ENCODE measurements at regions not wholly inside any gene's neighbourhood (a gene's known extent, or its start where the extent isn't known, plus 50 kb on each side); places are given as distances from the start of the nearest gene placed in this dataset.
"Not testable (repeated sequence)": the region's sequence is repeated elsewhere in the genome, so short reads cannot be mapped to it uniquely, and the experiment has no call there.

DNA sequence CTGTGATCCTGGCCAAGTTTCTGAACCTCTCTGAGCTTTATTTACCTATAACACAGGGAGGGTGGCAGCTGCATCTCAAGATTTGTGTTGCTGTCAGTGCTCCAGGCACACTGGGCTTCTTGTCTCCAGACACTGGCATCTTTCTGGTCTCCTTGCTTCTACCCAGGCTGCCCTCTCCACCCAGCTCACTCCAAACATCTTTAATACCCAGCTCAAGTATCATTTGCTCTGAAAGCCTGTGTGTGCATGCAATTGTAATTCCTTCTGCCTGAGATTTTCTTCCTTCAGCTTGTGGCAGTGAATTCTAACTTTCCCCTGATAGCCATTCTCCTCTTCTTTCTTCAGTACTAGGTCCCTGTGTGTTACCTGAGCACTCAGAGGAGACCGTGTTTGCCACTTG lies 50.7 kb upstream of the USP7 start:
- Histone ChIP-seq H3K36me3 (ENCODE audit: control insufficient read depth, insufficient read depth, low read length) (no peaks in the 10 kb centered on the region), H3K79me2 (no peaks in the 10 kb centered on the region), H3K4me1 (no peaks in the 10 kb centered on the region), H3K4me3 (ENCODE audit: low read depth, low read length) (no peak overlapping the region), H2AFZ (no peak overlapping the region), H3K4me2 (ENCODE audit: low read length) (no peak overlapping the region), H3K27me3 (ENCODE audit: control insufficient read depth, insufficient read depth, low read length) (no peaks in the 10 kb centered on the region), H3K9ac (no peak overlapping the region), H3K9me3 (ENCODE audit: control insufficient read depth, low read length) (no peaks in the 10 kb centered on the region), H3K27ac (no peak overlapping the region)
- TF ChIP-seq, protein P1, sequence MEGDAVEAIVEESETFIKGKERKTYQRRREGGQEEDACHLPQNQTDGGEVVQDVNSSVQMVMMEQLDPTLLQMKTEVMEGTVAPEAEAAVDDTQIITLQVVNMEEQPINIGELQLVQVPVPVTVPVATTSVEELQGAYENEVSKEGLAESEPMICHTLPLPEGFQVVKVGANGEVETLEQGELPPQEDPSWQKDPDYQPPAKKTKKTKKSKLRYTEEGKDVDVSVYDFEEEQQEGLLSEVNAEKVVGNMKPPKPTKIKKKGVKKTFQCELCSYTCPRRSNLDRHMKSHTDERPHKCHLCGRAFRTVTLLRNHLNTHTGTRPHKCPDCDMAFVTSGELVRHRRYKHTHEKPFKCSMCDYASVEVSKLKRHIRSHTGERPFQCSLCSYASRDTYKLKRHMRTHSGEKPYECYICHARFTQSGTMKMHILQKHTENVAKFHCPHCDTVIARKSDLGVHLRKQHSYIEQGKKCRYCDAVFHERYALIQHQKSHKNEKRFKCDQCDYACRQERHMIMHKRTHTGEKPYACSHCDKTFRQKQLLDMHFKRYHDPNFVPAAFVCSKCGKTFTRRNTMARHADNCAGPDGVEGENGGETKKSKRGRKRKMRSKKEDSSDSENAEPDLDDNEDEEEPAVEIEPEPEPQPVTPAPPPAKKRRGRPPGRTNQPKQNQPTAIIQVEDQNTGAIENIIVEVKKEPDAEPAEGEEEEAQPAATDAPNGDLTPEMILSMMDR (IDR thresholded peaks at IDR 0.05) = no peak

DNA sequence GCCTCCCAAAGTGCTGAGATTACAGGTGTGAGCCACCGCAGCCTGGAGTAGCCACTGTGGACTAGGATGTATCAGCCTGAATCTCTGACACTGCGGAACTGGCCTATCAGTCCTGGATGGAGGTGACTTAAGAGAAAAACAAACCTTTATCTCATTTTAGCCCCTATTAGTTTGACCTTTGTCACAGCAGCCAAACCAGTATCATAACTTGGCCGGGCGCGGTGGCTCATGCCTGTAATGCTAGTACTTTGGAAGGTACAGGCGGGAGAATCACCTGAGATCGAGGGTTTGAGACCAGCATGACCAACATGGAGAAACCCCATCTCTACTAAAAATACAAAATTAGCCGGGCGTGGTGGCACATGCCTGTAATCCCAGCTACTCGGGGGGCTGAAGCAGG lies 51.8 kb upstream of the USP7 start:
- Histone ChIP-seq H3K4me1 (no peaks in the 10 kb centered on the region), H3K4me2 (ENCODE audit: low read length) (no peak overlapping the region), H2AFZ (no peak overlapping the region), H3K79me2 (no peaks in the 10 kb centered on the region), H3K36me3 (ENCODE audit: control insufficient read depth, insufficient read depth, low read length) (no peaks in the 10 kb centered on the region), H3K9ac (no peak overlapping the region), H3K4me3 (ENCODE audit: low read depth, low read length) (no peak overlapping the region), H3K27me3 (ENCODE audit: control insufficient read depth, insufficient read depth, low read length) (no peaks in the 10 kb centered on the region), H3K27ac (no peak overlapping the region), H3K9me3 (ENCODE audit: control insufficient read depth, low read length) (no peaks in the 10 kb centered on the region)
- TF ChIP-seq, protein P1 (IDR thresholded peaks at IDR 0.05) = no peak

DNA sequence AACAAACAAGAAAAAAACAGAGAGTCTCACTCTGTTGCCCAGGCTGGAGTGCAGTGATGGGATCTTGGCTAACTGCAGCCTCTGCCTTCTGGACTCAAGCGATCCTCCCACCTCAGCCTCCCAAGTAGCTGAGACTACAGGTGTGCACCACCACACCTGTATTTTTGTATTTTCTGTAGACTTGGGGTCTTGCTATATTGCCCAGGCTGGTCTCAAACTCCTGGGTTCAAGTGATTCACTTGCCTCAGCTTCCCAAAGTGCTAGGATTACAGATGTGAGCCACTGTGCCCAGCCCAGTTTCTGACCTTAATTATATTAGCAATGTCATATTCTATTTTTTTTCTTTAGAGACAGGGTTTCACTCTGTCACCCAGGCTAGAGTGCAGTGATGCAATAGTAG lies 52.3 kb upstream of the USP7 start:
- H3K4me2 ChIP-seq (ENCODE audit: low read length); H3K79me2 ChIP-seq; H3K4me3 ChIP-seq (ENCODE audit: low read depth, low read length); H3K9ac ChIP-seq; H2AFZ ChIP-seq; H3K9me3 ChIP-seq (ENCODE audit: control insufficient read depth, low read length); H3K27ac ChIP-seq; H3K36me3 ChIP-seq (ENCODE audit: control insufficient read depth, insufficient read depth, low read length); H3K4me1 ChIP-seq; H3K27me3 ChIP-seq (ENCODE audit: control insufficient read depth, insufficient read depth, low read length): not testable (repeated sequence)

DNA sequence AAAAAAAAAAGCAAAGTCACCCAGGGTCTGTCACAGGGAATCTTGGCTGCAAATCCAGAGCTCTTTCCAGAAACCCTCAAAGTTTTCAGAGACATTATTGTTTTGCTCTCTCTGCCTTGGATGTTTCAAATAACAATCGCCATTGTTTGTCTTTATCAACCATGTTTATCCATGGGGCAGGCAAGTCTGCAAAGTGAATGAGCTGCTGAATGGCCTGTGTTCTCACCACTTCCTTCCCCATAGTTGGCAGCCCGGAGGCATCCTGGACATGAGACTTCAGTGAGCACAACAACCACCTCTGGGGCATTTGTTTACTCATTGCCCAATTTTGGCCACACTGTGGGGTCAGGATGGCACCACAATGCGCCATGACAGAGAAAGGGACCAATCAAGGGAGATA lies 53.1 kb upstream of the USP7 start:
- no peak overlapping the region for H3K4me3 ChIP-seq (ENCODE audit: low read depth, low read length)
- H3K27me3 ChIP-seq (ENCODE audit: control insufficient read depth, insufficient read depth, low read length) = no peaks in the 10 kb centered on the region
- no peaks in the 10 kb centered on the region for H3K9me3 ChIP-seq (ENCODE audit: control insufficient read depth, low read length)
- no peaks in the 10 kb centered on the region for H3K36me3 ChIP-seq (ENCODE audit: control insufficient read depth, insufficient read depth, low read length)
- H3K4me1 ChIP-seq = no peaks in the 10 kb centered on the region
- no peak overlapping the region for H3K4me2 ChIP-seq (ENCODE audit: low read length)
- TF ChIP-seq, protein P1 (IDR thresholded peaks at IDR 0.05) = no peak
- H3K79me2 ChIP-seq = no peaks in the 10 kb centered on the region
- H2AFZ ChIP-seq = no peak overlapping the region
- H3K27ac ChIP-seq = no peak overlapping the region
- no peak overlapping the region for H3K9ac ChIP-seq

DNA sequence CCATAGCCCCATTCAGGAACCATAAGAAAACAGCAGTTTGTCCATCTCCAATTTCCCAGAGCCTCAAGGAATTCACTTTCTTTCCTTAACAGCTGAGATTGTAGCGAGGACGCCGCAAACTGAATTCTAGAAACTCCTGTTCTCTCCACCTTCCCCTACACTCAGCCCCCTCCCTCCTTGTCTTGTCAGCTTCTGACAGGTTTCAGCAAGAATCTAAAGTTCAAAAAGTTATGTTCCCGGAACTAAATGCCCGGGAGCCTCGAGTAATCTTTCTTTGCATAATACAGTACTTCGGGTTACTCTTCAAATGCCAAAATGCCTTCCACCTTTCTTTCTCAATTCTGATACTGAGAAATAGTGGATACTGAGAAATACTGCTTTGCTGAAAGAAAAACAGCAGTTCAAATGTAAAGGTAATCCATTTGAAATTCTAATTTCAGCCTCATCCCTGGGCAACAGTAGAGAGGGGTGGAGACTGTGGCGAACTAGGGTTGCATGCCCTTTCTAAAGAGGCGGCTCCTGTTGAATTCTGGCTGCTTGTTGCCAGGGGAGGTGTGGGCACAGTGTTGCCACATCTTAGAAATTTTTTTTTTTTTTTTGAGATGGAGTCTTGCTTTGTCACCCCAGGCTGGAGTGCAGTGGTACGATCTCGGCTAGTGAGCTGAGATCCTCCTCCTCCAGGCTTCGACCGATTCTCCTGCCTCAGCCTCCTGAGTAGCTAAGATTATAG lies 63.5 kb upstream of the USP7 start:
- no peaks in the 10 kb centered on the region for H3K27me3 ChIP-seq (ENCODE audit: control insufficient read depth, insufficient read depth, low read length)
- TF ChIP-seq, protein P1 (IDR thresholded peaks at IDR 0.05) = no peak
- no peaks in the 10 kb centered on the region for H3K79me2 ChIP-seq
- no peaks in the 10 kb centered on the region for H3K9me3 ChIP-seq (ENCODE audit: control insufficient read depth, low read length)
- H3K9ac ChIP-seq = no peak overlapping the region
- no peak overlapping the region for H3K27ac ChIP-seq
- H3K4me1 ChIP-seq = no peaks in the 10 kb centered on the region
- H3K4me3 ChIP-seq (ENCODE audit: low read depth, low read length) = no peak overlapping the region
- H2AFZ ChIP-seq = no peak overlapping the region
- no peaks in the 10 kb centered on the region for H3K36me3 ChIP-seq (ENCODE audit: control insufficient read depth, insufficient read depth, low read length)
- H3K4me2 ChIP-seq (ENCODE audit: low read length) = no peak overlapping the region

DNA sequence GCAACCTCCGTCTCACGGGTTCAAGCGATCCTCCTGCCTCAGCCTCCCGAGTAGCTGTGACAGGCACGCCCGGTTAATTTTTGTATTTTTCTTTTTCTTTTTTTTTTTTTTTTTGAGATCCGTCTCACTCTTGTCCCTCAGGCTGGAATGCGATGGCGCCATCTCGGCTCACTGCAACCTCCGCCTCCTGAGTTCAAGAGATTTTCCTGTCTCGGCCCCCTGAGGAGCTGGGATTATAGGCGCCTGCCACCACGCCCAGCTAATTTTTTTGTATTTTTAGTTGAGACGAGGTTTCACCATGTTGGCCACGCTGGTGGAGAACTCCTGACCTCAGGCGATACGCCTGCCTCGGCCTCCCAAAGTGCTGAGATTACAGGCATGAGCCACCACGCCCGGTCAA lies 63.0 kb upstream of the HAPSTR1 start:
- H3K9me3 ChIP-seq (ENCODE audit: control insufficient read depth, low read length); H3K4me3 ChIP-seq (ENCODE audit: low read depth, low read length); H3K79me2 ChIP-seq; H3K27ac ChIP-seq; H3K36me3 ChIP-seq (ENCODE audit: control insufficient read depth, insufficient read depth, low read length); H3K27me3 ChIP-seq (ENCODE audit: control insufficient read depth, insufficient read depth, low read length); H3K4me1 ChIP-seq; H3K9ac ChIP-seq; H2AFZ ChIP-seq; H3K4me2 ChIP-seq (ENCODE audit: low read length): not testable (repeated sequence)
